Omental fat pad (tissue), 3 donors: ENCODE measurements at regions not wholly inside any gene's neighbourhood (a gene's known extent, or its start where the extent isn't known, plus 50 kb on each side); places are given as distances from the start of the nearest gene placed in this dataset.

Source experiments
- ATAC-seq: fragments of 150-250 bp; one replicate; pipeline ENCODE4 v1.9.1; 2016; ENCODE audit warnings: mild to moderate bottlenecking, moderate library complexity; ENCODE audit not compliant: low FRiP score
- DNase-seq: peaks from one replicate; pipeline ENCODE4 v3.0.0-alpha.2; 2019; ENCODE audit warnings: low spot score
- TF ChIP-seq, protein P1 (sequence below), 3 donors: fragments of 450-650 bp; IDR thresholded peaks; one replicate each; pipeline ENCODE4 v1.5.1; 2016 to 2017; ENCODE audit warnings: antibody characterized with exemption in 3 of 3, mild to moderate bottlenecking in 3 of 3, moderate library complexity in 2 of 3

- TF ChIP-seq, protein P1, sequence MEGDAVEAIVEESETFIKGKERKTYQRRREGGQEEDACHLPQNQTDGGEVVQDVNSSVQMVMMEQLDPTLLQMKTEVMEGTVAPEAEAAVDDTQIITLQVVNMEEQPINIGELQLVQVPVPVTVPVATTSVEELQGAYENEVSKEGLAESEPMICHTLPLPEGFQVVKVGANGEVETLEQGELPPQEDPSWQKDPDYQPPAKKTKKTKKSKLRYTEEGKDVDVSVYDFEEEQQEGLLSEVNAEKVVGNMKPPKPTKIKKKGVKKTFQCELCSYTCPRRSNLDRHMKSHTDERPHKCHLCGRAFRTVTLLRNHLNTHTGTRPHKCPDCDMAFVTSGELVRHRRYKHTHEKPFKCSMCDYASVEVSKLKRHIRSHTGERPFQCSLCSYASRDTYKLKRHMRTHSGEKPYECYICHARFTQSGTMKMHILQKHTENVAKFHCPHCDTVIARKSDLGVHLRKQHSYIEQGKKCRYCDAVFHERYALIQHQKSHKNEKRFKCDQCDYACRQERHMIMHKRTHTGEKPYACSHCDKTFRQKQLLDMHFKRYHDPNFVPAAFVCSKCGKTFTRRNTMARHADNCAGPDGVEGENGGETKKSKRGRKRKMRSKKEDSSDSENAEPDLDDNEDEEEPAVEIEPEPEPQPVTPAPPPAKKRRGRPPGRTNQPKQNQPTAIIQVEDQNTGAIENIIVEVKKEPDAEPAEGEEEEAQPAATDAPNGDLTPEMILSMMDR (IDR thresholded peaks at IDR 0.05): no peak
- no peak for ATAC-seq
- no peak for DNase-seq
Observed at GRCh38 chr9:26415528-26415927, 477.1 kb downstream of the CAAP1 start.

DNA sequence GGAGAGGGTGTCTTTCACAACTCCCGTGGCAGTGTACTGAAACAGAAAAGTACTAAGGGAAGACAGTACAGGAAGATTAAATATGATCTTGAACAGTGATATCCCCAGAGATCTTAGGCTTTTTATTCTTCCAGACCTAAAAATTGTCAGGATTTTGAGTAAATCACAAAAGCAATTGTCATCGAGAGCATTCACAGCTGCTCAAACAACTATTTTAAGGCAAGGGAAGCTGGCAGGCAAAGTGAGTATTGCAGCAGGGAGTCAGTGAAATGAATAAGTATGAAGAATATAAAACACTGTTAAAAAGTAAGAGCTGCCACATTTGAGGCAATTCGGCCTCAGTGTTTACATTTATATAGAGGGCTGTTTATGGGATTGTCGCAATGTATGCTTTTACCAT lies 479.0 kb downstream of the CAAP1 start:
- DNase-seq (no peak), ATAC-seq (no peak)
- TF ChIP-seq, protein P1 (IDR thresholded peaks at IDR 0.05): no peak

GRCh38 chr9:26412446-26412845 lies 480.2 kb downstream of the CAAP1 start:
- DNase-seq (no peak), ATAC-seq (no peak)
- TF ChIP-seq, protein P1 (IDR thresholded peaks at IDR 0.05): no peak

GRCh38 chr9:26406676-26407075 lies 485.9 kb downstream of the CAAP1 start:
- TF ChIP-seq, protein P1 (IDR thresholded peaks at IDR 0.05): no peak
- ATAC-seq: no peak
- DNase-seq: no peak

DNA sequence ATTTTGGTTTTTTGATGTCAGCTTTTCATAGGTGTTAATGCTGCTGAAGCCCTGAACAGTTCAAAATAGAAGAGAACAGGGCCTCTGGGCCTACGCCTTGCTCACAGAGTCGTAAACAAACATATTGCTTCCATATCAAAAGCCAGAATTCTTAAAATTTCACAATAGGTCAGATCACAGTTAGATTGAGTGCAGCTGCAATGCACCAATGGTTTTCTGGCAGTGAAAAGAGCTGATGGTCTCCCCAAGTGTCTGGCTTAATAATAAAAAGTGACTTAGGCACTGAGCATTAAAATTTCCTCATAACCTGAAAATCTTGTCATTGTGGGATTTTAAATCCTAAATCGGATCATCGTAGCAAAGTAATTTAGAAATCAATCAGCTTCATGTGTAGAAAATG lies 493.0 kb downstream of the CAAP1 start:
- TF ChIP-seq, protein P1 (IDR thresholded peaks at IDR 0.05): no peak
- ATAC-seq: no peak
- DNase-seq: no peak

GRCh38 chr9:26394025-26394424 lies 498.6 kb downstream of the CAAP1 start:
- TF ChIP-seq, protein P1 (IDR thresholded peaks at IDR 0.05): no peak
- ATAC-seq: no peak
- DNase-seq: no peak

GRCh38 chr9:26392639-26393038 lies 500.0 kb downstream of the CAAP1 start:
- no peak for DNase-seq
- TF ChIP-seq, protein P1 (IDR thresholded peaks at IDR 0.05): no peak
- ATAC-seq: no peak
